GM12878 (cell line): ENCODE measurements at regions not wholly inside any gene's neighbourhood (a gene's known extent, or its start where the extent isn't known, plus 50 kb on each side); places are given as distances from the start of the nearest gene placed in this dataset.

Source experiments
- ATAC-seq: fragments of 200-7000 bp; cut with Tn5 transposase; 3 replicates; pipeline ENCODE4 v1.9.1; 2020; ENCODE audit warnings: mild to moderate bottlenecking, moderate library complexity
- BruUV-seq: library from RNA; stranded (reverse); fragments of 400-500 nt; replicated peaks from 2 replicates; lab custom pipeline; 2021; lab: Mats Ljungman, UMichigan
- CTCF ChIA-PET: fragments of 300-600 bp; sonication (Branson Sonifier 250); formaldehyde crosslinking; extraction: SDS; loops from one replicate; lab custom pipeline; 2021; ENCODE audit warnings: inconsistent platforms; lab: Yijun Ruan, JAX
- POLR2A ChIA-PET: fragments of 350-600 bp; formaldehyde crosslinking; extraction: SDS; loops from one replicate; lab custom pipeline; 2021; ENCODE audit warnings: inconsistent platforms; lab: Charles Lee
- RAD21 ChIA-PET: fragments of 300-600 bp; sonication (Branson Sonifier 250); formaldehyde crosslinking; loops from one replicate; lab custom pipeline; 2023; ENCODE audit warnings: antibody characterized with exemption; ENCODE audit not compliant: unreplicated experiment; lab: Charles Lee
- SMC1A ChIA-PET: fragments of 300-600 bp; sonication (Branson Sonifier 250); formaldehyde crosslinking; loops from one replicate; lab custom pipeline; 2023; ENCODE audit not compliant: unreplicated experiment, uncharacterized antibody; lab: Charles Lee
- DNase-seq: peaks from one replicate; pipeline ENCODE4 v3.0.0-alpha.2; 2011; ENCODE audit warnings: low read depth, low spot score
- FAIRE-seq: peaks from 3 replicates; lab custom pipeline; 2011; peaks lifted over from hg19 to GRCh38; lab: Jason Lieb, UNC
- H2AFZ ChIP-seq: 2 replicates; pipeline ENCODE4 v1.6.0; 2011; ENCODE audit warnings: low read depth, low read length, control low read depth; ENCODE audit not compliant: control insufficient read depth
- H3K27ac ChIP-seq: 2 replicates; pipeline ENCODE4 v1.5.1; 2011; ENCODE audit warnings: control low read depth; ENCODE audit not compliant: control insufficient read depth, insufficient read depth
- H3K27me3 ChIP-seq, 2 experiments: replicated peaks in 1 of 2; 2 replicates each; pipeline versions ENCODE4 v1.6.0 to v1.6.1; 2011; ENCODE audit warnings: low read length in 1 of 2; ENCODE audit not compliant: control insufficient read depth in 2 of 2, insufficient read depth in 2 of 2
- H3K36me3 ChIP-seq, 2 experiments: 2 replicates each; pipeline ENCODE4 v1.5.1; 2011; ENCODE audit warnings: low read length in 1 of 2; ENCODE audit not compliant: control insufficient read depth in 2 of 2, insufficient read depth in 2 of 2
- H3K4me1 ChIP-seq: 2 replicates; pipeline ENCODE4 v1.6.1; 2011; ENCODE audit warnings: mild to moderate bottlenecking, low read length, moderate library complexity, mixed read lengths; ENCODE audit not compliant: control insufficient read depth, insufficient read depth
- H3K4me2 ChIP-seq: 2 replicates; pipeline ENCODE4 v1.6.0; 2011; ENCODE audit warnings: control low read depth; ENCODE audit not compliant: control insufficient read depth, insufficient read depth
- H3K4me3 ChIP-seq: fragments of 200-600 bp; sonication (generic); 2 replicates; pipeline ENCODE4 v1.5.1; 2016
- H3K79me2 ChIP-seq: 2 replicates; pipeline ENCODE4 v1.6.0; 2011; ENCODE audit warnings: low read length; ENCODE audit not compliant: control insufficient read depth, insufficient read depth
- H3K9ac ChIP-seq: 2 replicates; pipeline ENCODE4 v1.8.0; 2011; ENCODE audit warnings: low read length, control low read depth, mixed read lengths; ENCODE audit not compliant: control insufficient read depth, insufficient read depth
- H3K9me3 ChIP-seq: replicated peaks from 3 replicates; pipeline ENCODE4 v1.5.1; 2011; ENCODE audit warnings: mild to moderate bottlenecking, low read length; ENCODE audit not compliant: control insufficient read depth, insufficient read depth
- H4K20me1 ChIP-seq: 2 replicates; pipeline ENCODE4 v1.6.0; 2011; ENCODE audit not compliant: control insufficient read depth, insufficient read depth
- BRCA1 ChIP-seq: IDR thresholded peaks from 2 replicates; pipeline ENCODE4 v1.6.1; 2011; ENCODE audit warnings: low read depth, low read length, improper control_type of control experiment
- KLF5 ChIP-seq: fragments of 450-650 bp; IDR thresholded peaks from 2 replicates; pipeline ENCODE4 v1.6.1; 2014; ENCODE audit warnings: mild to moderate bottlenecking; ENCODE audit not compliant: partially characterized antibody
- NFIC ChIP-seq: IDR thresholded peaks from 2 replicates; pipeline ENCODE4 v1.6.1; 2012; ENCODE audit warnings: low read depth, mild to moderate bottlenecking, inconsistent platforms, low read length, moderate library complexity
- NFYB ChIP-seq: IDR thresholded peaks from 2 replicates; pipeline ENCODE4 v1.6.1; 2011; ENCODE audit warnings: low read depth, mild to moderate bottlenecking, low read length, improper control_type of control experiment, moderate library complexity; ENCODE audit not compliant: insufficient read depth
- NRF1 ChIP-seq: conservative IDR thresholded peaks from 2 replicates; pipeline ENCODE4 v1.6.1; 2011; ENCODE audit warnings: mild to moderate bottlenecking, low read depth, low read length, improper control_type of control experiment
- POLR2AphosphoS5 ChIP-seq: IDR thresholded peaks from 2 replicates; pipeline ENCODE4 v1.6.1; 2011; ENCODE audit warnings: mild to moderate bottlenecking, low read length, inconsistent platforms
- SPI1 ChIP-seq: IDR thresholded peaks from 2 replicates; pipeline ENCODE4 v1.6.1; 2011; ENCODE audit warnings: low read depth, mild to moderate bottlenecking, low read length, moderate library complexity, borderline replicate concordance; ENCODE audit not compliant: insufficient read depth
- STAT3 ChIP-seq: IDR thresholded peaks from 2 replicates; pipeline ENCODE4 v1.6.1; 2011; ENCODE audit warnings: low read depth, low read length, improper control_type of control experiment
- SUZ12 ChIP-seq: fragments of 200-600 bp; sonication (generic); IDR thresholded peaks from one replicate; pipeline ENCODE4 v1.6.1; 2018; ENCODE audit warnings: antibody characterized with exemption, mild to moderate bottlenecking; ENCODE audit not compliant: unreplicated experiment
- TCF12 ChIP-seq: IDR thresholded peaks from 2 replicates; pipeline ENCODE4 v1.6.1; 2011; ENCODE audit warnings: low read depth, mild to moderate bottlenecking, low read length
- ZBTB11 ChIP-seq: fragments of 450-650 bp; formaldehyde crosslinking; IDR thresholded peaks from 2 replicates; pipeline ENCODE4 v1.5.0; 2022; ENCODE audit warnings: mild to moderate bottlenecking, missing genetic modification characterization
- ZBTB4 ChIP-seq: fragments of 450-650 bp; formaldehyde crosslinking; IDR thresholded peaks from 2 replicates; pipeline ENCODE4 v1.4.0; 2022; ENCODE audit warnings: mild to moderate bottlenecking, moderate library complexity
- ZNF384 ChIP-seq: IDR thresholded peaks from 2 replicates; pipeline ENCODE4 v1.6.1; 2012; ENCODE audit warnings: low read depth, mild to moderate bottlenecking, low read length, improper control_type of control experiment, borderline replicate concordance
- WGBS: methylation state at CpG from one replicate; pipeline ENCODE4 v1.1.6; 2016; ENCODE audit warnings: low lambda C conversion rate; ENCODE audit not compliant: insufficient replicate concordance, insufficient coverage; ENCODE audit errors: missing lambda C conversion rate; 5-methylcytosine and 5-hydroxymethylcytosine counted together
- in situ Hi-C: fragments of 300-500 bp; cut with MboI; formaldehyde crosslinking; loops from 9 replicates; pipeline ENCODE4 v1.14.3; 2018; ENCODE audit warnings: mixed read lengths
- intact Hi-C: fragments of 100-400 bp; cut with micrococcal nuclease; formaldehyde crosslinking; loops from one replicate; pipeline ENCODE4 v1.14.2; 2022; ENCODE audit not compliant: unreplicated experiment
- TF ChIP-seq, protein P1 (sequence below): fragments of 450-650 bp; IDR thresholded peaks from 2 replicates; pipeline ENCODE4 v1.6.1; 2018; ENCODE audit warnings: borderline replicate concordance, mild to moderate bottlenecking; ENCODE audit not compliant: partially characterized antibody

DNA sequence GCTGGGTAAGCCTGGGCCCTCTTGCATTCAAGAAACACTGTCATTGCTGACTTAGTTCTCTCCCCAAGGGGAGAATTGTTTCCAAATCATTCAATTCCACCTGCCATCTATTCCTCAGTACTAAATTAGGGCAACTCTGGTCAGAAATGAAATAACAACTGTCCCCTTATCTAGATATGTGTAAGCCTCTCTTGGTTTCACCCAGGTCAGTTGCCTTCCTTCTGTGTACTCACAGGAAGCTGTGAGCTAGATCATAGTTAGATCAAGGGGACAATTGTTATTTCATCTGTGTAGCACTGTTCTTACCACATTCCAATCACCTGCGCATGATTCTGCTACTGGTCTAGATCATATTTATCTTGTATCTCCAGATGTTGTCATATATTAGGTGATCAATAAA, 483.0 kb upstream of the SORCS1 start (continued):
- TF ChIP-seq BRCA1 (no peak), NFIC (peak; percentile 61; the same call in 1 of the 2 replicates)
- TF ChIP-seq, all 136 proteins: peak for 11

DNA sequence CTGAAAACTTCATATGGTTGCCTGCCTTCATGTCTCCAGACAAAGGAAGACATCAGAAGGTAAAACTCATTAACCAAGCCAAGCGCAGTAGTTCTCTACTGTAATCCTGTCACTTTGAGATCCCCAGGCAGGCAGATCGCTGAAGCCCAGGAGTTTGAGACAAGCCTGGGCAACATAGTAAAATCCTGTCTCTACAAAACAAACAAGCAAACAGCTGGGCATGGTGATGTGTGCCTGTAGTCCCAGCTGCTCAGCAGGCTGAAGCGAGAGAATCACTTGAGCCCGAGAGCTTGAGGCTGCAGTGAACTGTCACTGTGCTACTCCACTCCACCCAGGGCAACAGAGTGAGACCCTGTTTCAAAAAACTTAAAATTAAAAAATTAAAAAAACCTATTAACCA, 467.4 kb upstream of the SORCS1 start:
- no peaks in the 10 kb centered on the region for H3K36me3 ChIP-seq
- no peaks in the 10 kb centered on the region for H3K79me2 ChIP-seq
- CTCF ChIA-PET, result no interaction called here
- no peaks in the 10 kb centered on the region for H4K20me1 ChIP-seq
- H3K9ac ChIP-seq, result no peak overlapping the region
- FAIRE-seq, result no peak
- H3K4me3 ChIP-seq, result no peak overlapping the region
- TF ChIP-seq NFYB (no peak), ZNF384 (no peak), KLF5 (no peak), SPI1 (no peak), SUZ12 (no peak), NRF1 (no peak), ZBTB4 (CRISPR knock-in tag) (no peak), POLR2AphosphoS5 (no peak), STAT3 (no peak), TCF12 (no peak), ZBTB11 (no peak)
- TF ChIP-seq, protein P1, sequence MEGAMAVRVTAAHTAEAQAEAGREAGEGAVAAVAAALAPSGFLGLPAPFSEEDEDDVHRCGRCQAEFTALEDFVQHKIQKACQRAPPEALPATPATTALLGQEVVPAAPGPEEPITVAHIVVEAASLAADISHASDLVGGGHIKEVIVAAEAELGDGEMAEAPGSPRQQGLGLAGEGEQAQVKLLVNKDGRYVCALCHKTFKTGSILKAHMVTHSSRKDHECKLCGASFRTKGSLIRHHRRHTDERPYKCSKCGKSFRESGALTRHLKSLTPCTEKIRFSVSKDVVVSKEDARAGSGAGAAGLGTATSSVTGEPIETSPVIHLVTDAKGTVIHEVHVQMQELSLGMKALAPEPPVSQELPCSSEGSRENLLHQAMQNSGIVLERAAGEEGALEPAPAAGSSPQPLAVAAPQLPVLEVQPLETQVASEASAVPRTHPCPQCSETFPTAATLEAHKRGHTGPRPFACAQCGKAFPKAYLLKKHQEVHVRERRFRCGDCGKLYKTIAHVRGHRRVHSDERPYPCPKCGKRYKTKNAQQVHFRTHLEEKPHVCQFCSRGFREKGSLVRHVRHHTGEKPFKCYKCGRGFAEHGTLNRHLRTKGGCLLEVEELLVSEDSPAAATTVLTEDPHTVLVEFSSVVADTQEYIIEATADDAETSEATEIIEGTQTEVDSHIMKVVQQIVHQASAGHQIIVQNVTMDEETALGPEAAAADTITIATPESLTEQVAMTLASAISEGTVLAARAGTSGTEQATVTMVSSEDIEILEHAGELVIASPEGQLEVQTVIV, result no peak
- TF ChIP-seq, all 136 proteins: peak for 0
- Histone ChIP-seq H3K4me1 (no peaks in the 10 kb centered on the region), H3K27me3 (no peaks in the 10 kb centered on the region), H2AFZ (no peak overlapping the region), H3K4me2 (no peak overlapping the region), H3K27ac (no peak overlapping the region), H3K9me3 (no peaks in the 10 kb centered on the region)
- 40% methylated on average over 4 of the region's 4 CpGs for WGBS
- in situ Hi-C loops (no loop called here), intact Hi-C loops (no loop called here)
- POLR2A ChIA-PET, result no interaction called here
- BruUV-seq, result no TSS peak
- ATAC-seq (no peak), DNase-seq (no peak)
- RAD21 ChIA-PET, result no interaction called here
- SMC1A ChIA-PET, result no interaction called here
